Stimulated activated naive CD8-positive, alpha-beta T cell treated with anti-CD3 and anti-CD28 coated beads, Interleukin-15, Interleukin-2, amounts not matched to agents 100 ng/mL and 50 ng/mL, for 24 hours (primary cell): ENCODE measurements at regions not wholly inside any gene's neighbourhood (a gene's known extent, or its start where the extent isn't known, plus 50 kb on each side); places are given as distances from the start of the nearest gene placed in this dataset.

Experiments used
- H3K27ac Mint-ChIP-seq: one replicate; pipeline ENCODE4 v1.8.0; 2021; ENCODE audit warnings: mild to moderate bottlenecking, mixed read lengths
- H3K27me3 Mint-ChIP-seq: one replicate; pipeline ENCODE4 v1.8.0; 2021; ENCODE audit warnings: mixed read lengths
- H3K36me3 Mint-ChIP-seq: one replicate; pipeline ENCODE4 v1.8.0; 2021; ENCODE audit warnings: low read depth, mixed read lengths
- H3K4me1 Mint-ChIP-seq: one replicate; pipeline ENCODE4 v1.8.0; 2021; ENCODE audit warnings: low read depth, mixed read lengths
- H3K4me3 Mint-ChIP-seq: one replicate; pipeline ENCODE4 v1.8.0; 2021; ENCODE audit warnings: mild to moderate bottlenecking, mixed read lengths
- H3K9me3 Mint-ChIP-seq: one replicate; pipeline ENCODE4 v1.8.0; 2021; ENCODE audit warnings: mixed read lengths

DNA sequence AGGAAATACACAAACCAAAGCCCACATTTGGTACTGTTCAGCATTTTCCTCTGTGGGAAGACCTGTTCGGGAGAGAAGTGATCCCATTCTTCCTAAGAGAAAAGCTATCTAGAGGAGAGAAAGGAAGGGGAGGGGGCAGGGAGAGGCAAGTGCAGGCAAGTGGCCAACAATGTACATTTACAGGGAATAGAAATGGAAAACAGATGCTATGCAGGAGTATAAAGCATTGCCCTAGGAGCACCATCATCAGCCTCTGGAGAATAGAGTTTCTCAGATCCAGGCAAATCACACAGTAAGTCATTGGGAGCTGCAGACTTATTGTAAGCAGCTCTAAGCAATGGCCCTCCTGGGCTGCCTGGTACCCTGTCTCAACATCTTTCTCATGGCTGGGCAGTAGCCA, 424.4 kb upstream of the AUTS2 start:
- peaks cover 4% of the 10 kb centered on the region for H3K9me3 Mint-ChIP-seq
- no peaks in the 10 kb centered on the region for H3K36me3 Mint-ChIP-seq
- no peaks in the 10 kb centered on the region for H3K4me1 Mint-ChIP-seq
- H3K27ac Mint-ChIP-seq, result no peak overlapping the region
- no peak overlapping the region for H3K4me3 Mint-ChIP-seq
- no peaks in the 10 kb centered on the region for H3K27me3 Mint-ChIP-seq

DNA sequence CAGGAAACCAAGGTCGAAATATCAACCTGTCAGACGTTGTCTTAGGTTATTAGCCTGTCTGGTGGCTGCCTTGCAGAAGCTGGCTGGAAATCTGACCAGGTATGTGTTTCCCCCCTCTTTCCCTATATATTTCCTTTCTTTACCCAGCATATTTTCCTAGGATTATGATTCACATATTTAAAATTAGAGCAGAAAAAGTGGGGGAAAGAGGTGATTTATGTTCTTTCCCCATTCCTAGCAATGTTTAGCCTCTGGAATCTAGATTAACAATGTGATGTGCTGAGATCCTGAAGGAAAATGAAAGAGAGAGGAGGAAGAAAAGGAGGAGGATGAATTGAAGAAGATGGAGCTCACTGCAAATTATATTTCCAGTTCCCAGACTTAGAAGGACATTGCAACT, 421.4 kb upstream of the AUTS2 start:
- Mint-ChIP-seq H3K27me3 (no peaks in the 10 kb centered on the region), H3K4me3 (no peak overlapping the region), H3K27ac (no peak overlapping the region), H3K36me3 (no peaks in the 10 kb centered on the region), H3K4me1 (no peaks in the 10 kb centered on the region), H3K9me3 (peaks cover 4% of the 10 kb centered on the region)

DNA sequence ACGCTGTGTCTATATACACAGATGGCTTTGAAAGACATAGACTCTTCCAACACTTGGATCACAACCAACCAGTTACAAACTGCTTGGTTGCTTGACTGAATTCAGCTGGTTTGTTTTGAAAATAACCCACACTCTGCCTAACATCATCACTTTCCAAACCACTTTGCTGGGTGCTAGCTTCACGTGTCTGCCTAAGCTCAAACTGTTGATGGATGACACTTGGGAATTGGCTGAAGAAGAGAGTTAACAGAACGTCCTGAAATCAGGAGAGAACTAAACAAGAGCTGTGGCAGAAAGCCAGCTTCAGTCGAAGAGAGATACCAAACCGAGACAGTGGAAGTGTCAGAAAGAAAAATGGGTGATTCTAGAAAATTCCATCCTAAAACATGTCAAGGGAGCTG, 420.8 kb upstream of the AUTS2 start:
- no peaks in the 10 kb centered on the region for H3K27me3 Mint-ChIP-seq
- no peak overlapping the region for H3K27ac Mint-ChIP-seq
- peaks cover 5% of the 10 kb centered on the region for H3K9me3 Mint-ChIP-seq
- H3K4me3 Mint-ChIP-seq, result no peak overlapping the region
- peaks cover 2% of the 10 kb centered on the region for H3K4me1 Mint-ChIP-seq
- H3K36me3 Mint-ChIP-seq, result no peaks in the 10 kb centered on the region

GRCh38 chr7:69177941-69178494, 420.3 kb upstream of the AUTS2 start:
- no peak overlapping the region for H3K4me3 Mint-ChIP-seq
- peaks cover 9% of the 10 kb centered on the region for H3K9me3 Mint-ChIP-seq
- no peaks in the 10 kb centered on the region for H3K36me3 Mint-ChIP-seq
- H3K4me1 Mint-ChIP-seq, result peaks cover 8% of the 10 kb centered on the region
- H3K27ac Mint-ChIP-seq, result no peak overlapping the region
- no peaks in the 10 kb centered on the region for H3K27me3 Mint-ChIP-seq

DNA sequence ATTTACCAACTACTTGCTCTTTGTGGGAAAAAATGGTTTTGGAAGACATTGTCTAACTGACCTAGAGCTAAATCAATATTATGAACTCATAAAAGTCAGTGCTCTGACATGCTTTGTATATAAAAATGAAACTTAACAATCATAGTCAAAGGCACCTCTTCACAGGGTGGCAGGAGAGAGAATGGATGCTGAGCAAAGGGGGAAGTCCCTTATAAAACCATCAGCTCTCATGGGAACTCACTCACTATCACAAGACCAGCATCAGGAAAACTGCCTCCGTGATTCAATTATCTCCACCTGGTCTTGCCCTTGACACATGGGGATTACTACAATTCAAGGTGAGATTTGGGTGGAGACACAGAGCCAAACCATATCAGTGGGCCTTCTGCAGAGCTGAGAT, 417.6 kb upstream of the AUTS2 start:
- Mint-ChIP-seq H3K36me3 (no peaks in the 10 kb centered on the region), H3K4me3 (no peak overlapping the region), H3K4me1 (peaks cover 19% of the 10 kb centered on the region), H3K27me3 (no peaks in the 10 kb centered on the region), H3K9me3 (peaks cover 5% of the 10 kb centered on the region), H3K27ac (no peak overlapping the region)

GRCh38 chr7:69182596-69183467, 415.4 kb upstream of the AUTS2 start:
- H3K27me3 Mint-ChIP-seq, result no peaks in the 10 kb centered on the region
- peaks cover 13% of the 10 kb centered on the region for H3K9me3 Mint-ChIP-seq
- peaks cover 19% of the 10 kb centered on the region for H3K4me1 Mint-ChIP-seq
- H3K27ac Mint-ChIP-seq, result peak overlapping the region; percentile 39
- H3K4me3 Mint-ChIP-seq, result peak overlapping the region; percentile 20
- no peaks in the 10 kb centered on the region for H3K36me3 Mint-ChIP-seq

DNA sequence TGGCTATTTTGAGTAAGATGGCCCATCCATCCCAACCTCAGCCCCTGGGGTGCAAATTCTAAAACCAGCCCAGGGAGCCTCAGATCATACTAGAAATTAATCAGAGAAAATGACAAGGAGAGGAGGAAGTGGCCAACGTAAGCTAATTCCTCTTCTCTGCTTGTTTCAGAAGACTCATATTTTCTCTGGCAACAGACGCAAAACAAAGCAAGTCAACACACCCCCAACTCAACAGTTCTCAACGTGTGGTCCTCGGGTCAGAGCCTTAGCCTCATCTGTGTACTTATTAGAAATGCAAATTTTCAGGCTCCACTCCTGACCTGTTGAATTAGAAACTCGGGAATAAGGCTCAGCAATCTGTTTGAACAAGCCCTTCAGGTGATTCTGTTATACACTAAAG, 413.9 kb upstream of the AUTS2 start:
- Mint-ChIP-seq H3K27ac (no peak overlapping the region), H3K4me3 (peak overlapping the region; percentile 30), H3K27me3 (no peaks in the 10 kb centered on the region), H3K4me1 (peaks cover 19% of the 10 kb centered on the region), H3K36me3 (no peaks in the 10 kb centered on the region), H3K9me3 (peaks cover 14% of the 10 kb centered on the region)

GRCh38 chr7:69185170-69185569, 413.1 kb upstream of the AUTS2 start:
- no peak overlapping the region for H3K4me3 Mint-ChIP-seq
- H3K4me1 Mint-ChIP-seq, result peaks cover 19% of the 10 kb centered on the region
- H3K36me3 Mint-ChIP-seq, result no peaks in the 10 kb centered on the region
- H3K9me3 Mint-ChIP-seq, result peaks cover 14% of the 10 kb centered on the region
- no peaks in the 10 kb centered on the region for H3K27me3 Mint-ChIP-seq
- no peak overlapping the region for H3K27ac Mint-ChIP-seq

- no peak overlapping the region for H3K4me3 Mint-ChIP-seq
- H3K36me3 Mint-ChIP-seq, result no peaks in the 10 kb centered on the region
- H3K9me3 Mint-ChIP-seq, result peaks cover 14% of the 10 kb centered on the region
- no peaks in the 10 kb centered on the region for H3K27me3 Mint-ChIP-seq
- H3K4me1 Mint-ChIP-seq, result peaks cover 19% of the 10 kb centered on the region
- no peak overlapping the region for H3K27ac Mint-ChIP-seq
These were observed 411.3 kb upstream of the AUTS2 start for GRCh38 chr7:69186974-69187373.

DNA sequence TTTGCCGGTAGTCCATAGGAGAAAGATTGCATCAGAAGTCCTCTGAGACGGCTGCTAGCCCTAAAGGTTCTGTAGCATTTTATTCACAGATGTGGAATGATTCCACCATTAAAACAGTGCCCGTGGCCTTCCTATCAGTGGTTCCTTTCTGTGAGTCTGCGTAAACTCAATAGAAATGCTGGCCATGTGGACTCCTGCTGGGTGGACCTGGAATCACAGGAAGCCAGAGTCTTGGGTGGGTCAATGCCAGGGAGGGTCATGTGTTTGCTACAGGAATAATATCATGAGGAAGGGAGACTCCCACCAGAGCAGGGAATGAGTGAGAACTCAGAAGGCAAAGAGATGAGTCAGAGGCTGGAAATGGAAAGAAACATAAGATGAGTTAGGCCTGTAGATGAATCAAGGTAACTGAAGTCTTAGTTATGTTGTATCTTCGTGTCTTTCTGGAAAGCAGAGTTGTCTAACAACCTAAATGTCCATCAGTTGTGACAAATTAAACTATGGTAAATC, 410.4 kb upstream of the AUTS2 start:
- no peaks in the 10 kb centered on the region for H3K27me3 Mint-ChIP-seq
- H3K36me3 Mint-ChIP-seq, result no peaks in the 10 kb centered on the region
- peaks cover 9% of the 10 kb centered on the region for H3K9me3 Mint-ChIP-seq
- H3K4me3 Mint-ChIP-seq, result no peak overlapping the region
- no peak overlapping the region for H3K27ac Mint-ChIP-seq
- H3K4me1 Mint-ChIP-seq, result peaks cover 13% of the 10 kb centered on the region

DNA sequence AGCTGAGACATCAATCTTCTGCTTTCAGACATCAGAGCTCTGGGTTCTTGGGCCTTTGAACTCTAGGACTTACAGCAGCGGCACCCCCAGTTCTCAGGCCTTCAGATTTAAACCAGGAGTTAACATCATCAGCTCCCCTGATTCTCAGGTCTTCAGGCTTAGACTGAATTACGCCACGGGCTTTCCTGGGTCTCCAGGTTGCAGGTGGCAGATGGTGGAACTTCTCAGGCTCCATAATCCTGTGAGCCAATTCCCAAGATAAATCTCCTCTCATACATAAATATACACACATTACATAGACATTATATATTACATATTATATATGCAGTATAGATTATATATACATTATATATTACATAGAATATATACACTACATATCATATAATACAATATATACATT, 408.9 kb upstream of the AUTS2 start:
- Mint-ChIP-seq H3K9me3 (peaks cover 18% of the 10 kb centered on the region), H3K27ac (no peak overlapping the region), H3K36me3 (no peaks in the 10 kb centered on the region), H3K4me3 (no peak overlapping the region), H3K4me1 (peaks cover 5% of the 10 kb centered on the region), H3K27me3 (no peaks in the 10 kb centered on the region)

DNA sequence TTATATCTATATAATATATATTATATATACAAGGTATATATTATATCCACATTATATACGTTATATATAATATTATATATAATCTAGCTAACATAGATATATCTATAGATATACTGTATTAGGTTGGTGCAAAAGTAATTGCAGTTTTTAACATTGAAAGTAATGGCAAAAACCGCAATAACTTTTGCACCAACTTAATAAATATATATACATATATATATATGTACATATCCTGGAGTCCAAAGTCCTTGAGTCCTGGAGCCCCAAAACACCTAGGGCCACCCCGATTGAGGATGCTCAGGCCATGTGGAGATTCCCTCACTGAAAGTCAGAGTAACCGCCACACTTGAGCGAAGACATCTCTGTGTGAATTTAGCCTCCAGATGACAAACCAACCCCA, 408.2 kb upstream of the AUTS2 start:
- no peak overlapping the region for H3K27ac Mint-ChIP-seq
- no peaks in the 10 kb centered on the region for H3K4me1 Mint-ChIP-seq
- H3K9me3 Mint-ChIP-seq, result peaks cover 19% of the 10 kb centered on the region
- no peak overlapping the region for H3K4me3 Mint-ChIP-seq
- H3K27me3 Mint-ChIP-seq, result no peaks in the 10 kb centered on the region
- no peaks in the 10 kb centered on the region for H3K36me3 Mint-ChIP-seq

DNA sequence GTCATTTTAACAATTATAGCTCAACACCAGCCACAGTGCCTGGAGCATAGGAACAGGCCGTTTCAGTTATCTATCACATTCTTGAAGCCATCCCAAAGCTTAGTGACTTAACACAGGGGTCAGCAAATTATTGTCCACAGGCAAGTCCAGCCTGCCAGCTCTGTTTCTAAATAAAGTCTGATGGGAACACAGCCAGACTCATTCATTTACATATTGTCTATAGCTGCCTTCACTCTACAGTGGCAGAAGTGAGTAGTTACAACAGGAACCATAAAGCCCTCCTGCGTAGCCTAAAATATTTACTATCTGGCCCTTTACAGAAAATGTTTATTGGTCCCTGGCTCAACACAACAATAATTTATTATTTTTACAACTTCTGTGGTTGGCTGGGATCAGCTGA, 407.5 kb upstream of the AUTS2 start:
- H3K36me3 Mint-ChIP-seq, result no peaks in the 10 kb centered on the region
- no peaks in the 10 kb centered on the region for H3K27me3 Mint-ChIP-seq

GRCh38 chr7:69192134-69192533, 406.1 kb upstream of the AUTS2 start:
- H3K4me1 Mint-ChIP-seq, result no peaks in the 10 kb centered on the region
- peaks cover 24% of the 10 kb centered on the region for H3K9me3 Mint-ChIP-seq
- no peak overlapping the region for H3K27ac Mint-ChIP-seq
- no peaks in the 10 kb centered on the region for H3K36me3 Mint-ChIP-seq
- H3K4me3 Mint-ChIP-seq, result no peak overlapping the region
- no peaks in the 10 kb centered on the region for H3K27me3 Mint-ChIP-seq

More for the DNA sequence above, 407.5 kb upstream of the AUTS2 start:
- H3K4me1 Mint-ChIP-seq, result no peaks in the 10 kb centered on the region
- H3K9me3 Mint-ChIP-seq, result peaks cover 19% of the 10 kb centered on the region
- no peak overlapping the region for H3K27ac Mint-ChIP-seq
- H3K4me3 Mint-ChIP-seq, result no peak overlapping the region

GRCh38 chr7:69193061-69193460, 405.2 kb upstream of the AUTS2 start:
- Mint-ChIP-seq H3K36me3 (no peaks in the 10 kb centered on the region), H3K27ac (no peak overlapping the region), H3K27me3 (no peaks in the 10 kb centered on the region), H3K4me1 (no peaks in the 10 kb centered on the region), H3K9me3 (peaks cover 19% of the 10 kb centered on the region), H3K4me3 (no peak overlapping the region)
